MV-4-11 (cell line): ENCODE measurements at regions not wholly inside any gene's neighbourhood (a gene's known extent, or its start where the extent isn't known, plus 50 kb on each side); places are given as distances from the start of the nearest gene placed in this dataset.

Experiments
- DNase-seq: peaks from one replicate; lab custom pipeline; 2025; lab: John Stamatoyannopoulos, UW

- DNase-seq = no peak
Measured at GRCh38 chr17:22441776-22442175, 749.5 kb downstream of the KCNJ18 start.

GRCh38 chr17:22443061-22443460 is 750.7 kb downstream of the KCNJ18 start:
- DNase-seq = no peak

GRCh38 chr17:22453181-22453580 is 760.9 kb downstream of the KCNJ18 start:
- DNase-seq = no peak

DNA sequence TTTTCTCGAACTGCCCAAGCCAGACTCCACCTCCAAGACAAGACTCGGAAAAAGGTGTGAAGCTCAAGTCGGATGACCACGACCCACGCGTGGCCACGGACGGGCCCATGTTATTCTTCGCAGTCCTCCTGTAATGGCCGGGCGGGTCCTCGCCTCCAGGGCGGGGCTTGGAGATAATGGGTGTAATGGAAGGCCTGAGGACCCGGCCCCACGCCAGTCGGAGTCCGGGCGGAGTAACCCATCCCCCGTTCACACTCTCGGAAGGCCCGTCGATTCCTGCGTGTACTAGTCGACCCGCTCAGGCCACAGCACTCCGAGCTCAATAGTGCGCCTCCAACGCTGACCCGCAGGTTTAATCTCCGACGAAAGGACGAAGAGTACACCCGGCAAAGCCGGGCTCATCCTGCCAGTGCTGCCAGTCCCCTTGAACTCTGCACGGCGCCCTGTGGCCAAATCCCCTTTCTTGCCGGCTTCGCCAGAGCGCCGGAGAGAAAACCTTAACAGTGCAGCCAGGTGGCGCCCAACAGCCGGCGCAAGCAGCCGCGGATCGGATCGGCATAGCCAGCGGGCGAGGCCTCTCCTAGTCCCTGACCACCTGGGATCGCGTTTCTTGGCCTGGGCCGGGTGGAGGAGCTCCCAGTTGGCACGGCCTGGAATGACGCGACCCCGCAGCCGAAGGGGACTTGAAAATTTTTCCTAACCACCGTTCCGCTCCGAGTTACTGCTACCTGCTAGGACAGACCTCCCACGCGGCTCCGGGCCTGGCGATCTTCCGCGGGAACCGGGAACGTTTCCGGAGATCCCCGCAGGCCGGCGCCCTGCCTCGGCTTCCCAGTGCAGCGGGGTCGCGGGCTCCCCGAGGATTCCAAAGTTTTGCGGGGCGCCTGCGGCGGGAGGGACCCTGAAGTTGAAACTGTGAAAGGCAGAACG is 762.0 kb downstream of the KCNJ18 start:
- DNase-seq = no peak

DNA sequence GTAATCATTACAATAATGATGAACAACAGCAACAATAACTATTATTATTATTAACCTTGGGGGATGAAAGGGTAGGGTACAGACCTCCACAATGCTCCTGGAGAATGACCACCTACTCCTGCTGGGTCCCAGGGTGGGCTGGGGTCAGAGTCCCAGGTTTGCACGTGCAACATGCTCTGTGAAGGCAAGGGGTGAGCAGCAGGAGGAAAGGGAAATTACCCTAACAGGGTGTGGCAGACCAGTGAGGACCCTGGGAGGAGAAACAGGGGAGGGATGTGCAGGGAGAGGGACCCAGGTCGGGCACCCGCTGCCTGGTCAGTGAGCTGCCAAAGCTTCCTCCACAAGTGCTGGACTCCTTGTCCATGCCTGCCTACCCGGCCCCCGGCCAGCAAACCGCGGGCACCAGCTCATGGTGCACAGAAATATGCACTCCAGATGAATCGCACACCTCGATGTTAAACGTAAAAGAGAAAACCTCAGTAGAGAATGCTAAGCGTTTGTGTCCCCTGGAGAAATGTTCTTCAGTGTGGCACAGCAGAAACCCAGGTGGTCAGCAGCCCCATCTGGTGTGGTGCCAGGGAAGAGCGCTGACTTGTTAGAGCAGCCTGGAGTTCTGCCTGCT is 767.1 kb downstream of the KCNJ18 start:
- DNase-seq = no peak

DNA sequence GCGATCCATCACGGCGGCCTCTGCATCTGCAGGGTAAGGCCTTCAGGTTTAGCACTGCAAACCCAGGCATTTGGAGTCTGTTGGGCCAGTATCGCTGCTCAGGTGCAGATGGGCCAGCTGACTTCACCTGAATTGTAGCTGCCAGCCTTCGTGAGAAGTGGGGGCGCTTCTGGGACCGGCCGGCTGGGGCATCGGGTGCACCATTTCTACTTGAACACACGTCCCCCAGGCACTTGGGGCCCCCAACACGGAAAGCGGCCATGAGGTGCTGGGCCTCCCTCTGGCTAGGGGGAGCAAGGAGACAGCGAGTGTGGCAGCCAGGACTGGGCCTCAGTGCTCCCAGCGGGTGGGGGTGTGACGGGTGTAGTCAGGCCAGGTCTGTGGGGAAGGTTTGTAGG is 767.6 kb downstream of the KCNJ18 start:
- DNase-seq = no peak

DNA sequence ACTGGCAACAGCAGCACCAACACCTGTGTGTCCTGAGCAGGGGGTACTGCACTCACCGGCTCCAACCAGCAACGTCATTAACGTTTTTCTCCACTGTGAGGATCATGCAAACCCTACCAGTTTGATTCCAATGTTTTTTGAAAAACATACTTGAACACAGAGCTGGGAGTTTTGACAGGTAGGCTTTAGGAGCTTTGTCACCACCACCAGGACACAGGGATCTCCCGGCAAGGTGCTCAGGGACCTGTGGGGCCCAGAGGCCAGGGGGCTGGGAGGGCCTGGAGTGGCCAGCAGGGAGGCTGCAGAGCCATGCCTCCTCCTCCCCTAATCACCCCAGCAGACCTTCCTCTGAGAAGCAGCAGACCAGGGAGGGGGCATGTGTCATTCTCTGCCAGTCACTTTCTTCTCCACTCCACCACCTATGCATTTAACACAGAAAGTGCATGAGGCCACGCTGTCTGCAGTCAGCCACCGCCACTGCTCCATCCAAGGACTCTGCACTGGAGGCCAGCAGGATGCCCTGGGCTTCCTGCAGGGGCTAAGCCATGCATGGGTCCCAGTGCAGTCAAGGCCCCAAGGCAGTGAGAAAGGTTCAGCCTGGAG is 768.2 kb downstream of the KCNJ18 start:
- DNase-seq = no peak

DNA sequence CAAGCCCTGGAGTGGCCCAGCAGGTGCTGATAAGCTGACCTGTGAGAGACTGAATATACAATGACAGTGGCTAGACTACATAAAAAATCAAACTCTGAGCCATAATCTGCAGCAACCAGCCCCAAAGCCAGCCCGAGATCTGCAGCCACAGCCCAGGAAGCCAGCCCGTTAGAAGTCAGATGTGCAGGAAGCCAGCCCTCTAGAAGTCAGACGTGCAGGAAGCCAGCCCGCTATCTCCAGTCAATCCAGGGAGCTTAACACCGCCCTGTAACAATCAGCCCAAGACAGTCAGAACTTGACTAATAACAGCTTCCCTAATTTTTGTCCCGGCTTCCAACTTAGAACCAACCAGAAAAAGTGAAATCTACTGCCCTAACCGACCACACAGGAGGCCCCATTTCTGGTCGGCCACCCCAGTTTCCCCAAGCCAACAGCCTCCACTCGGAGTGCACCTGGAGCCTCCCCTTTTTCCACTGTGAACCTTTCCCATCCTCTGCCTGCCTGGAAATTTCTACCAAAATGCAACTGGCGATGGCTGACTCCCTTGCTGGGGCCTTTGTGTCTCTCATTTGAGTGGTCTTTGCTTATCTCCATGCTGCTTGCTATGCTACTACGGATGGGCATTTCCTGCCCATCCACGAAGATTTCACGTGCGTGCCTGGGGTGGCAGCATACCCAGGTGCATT is 769.3 kb downstream of the KCNJ18 start:
- DNase-seq = no peak

- DNase-seq = no peak
Measured at GRCh38 chr17:22462461-22462860, 770.1 kb downstream of the KCNJ18 start.

GRCh38 chr17:22463110-22463850 is 771.0 kb downstream of the KCNJ18 start:
- DNase-seq = no peak

DNA sequence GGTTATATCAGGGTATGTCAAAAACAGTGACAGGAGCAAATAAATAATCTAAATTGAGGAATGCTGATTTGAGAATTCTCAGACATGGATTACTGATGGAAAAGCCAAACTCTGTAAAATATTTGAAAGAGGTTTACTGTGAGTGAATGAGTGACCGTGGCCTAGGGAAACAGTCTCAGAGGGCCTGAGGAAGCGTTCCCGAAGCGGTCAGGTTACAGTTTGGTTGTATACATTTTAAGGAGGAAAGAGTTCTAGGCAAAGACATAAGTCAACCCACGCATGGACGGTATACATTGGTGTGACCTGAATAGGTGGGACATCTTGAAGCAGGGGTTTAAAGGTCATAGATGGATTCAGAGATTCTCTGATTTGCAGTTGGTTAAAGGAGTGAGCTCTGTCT is 771.7 kb downstream of the KCNJ18 start:
- no peak for DNase-seq

DNA sequence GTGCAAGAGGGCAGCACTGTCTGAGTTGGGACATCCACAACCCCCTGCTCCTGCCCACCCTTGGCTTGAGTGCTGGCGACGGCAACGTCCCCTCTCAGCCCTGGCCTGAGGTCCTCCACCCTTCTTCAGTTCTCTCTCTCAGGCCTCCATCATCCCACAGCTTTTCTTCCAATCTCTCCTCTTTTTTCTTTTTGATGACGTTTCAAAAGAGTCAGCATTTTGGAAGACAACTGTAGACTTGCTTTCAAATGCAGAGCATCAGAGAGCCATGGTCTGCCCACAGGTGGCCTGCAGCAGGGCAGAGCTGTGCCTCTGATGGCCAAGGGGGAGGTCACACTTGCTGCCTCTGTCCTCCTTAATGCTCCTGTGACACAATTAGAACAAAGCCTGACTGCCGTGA is 775.4 kb downstream of the KCNJ18 start:
- no peak for DNase-seq

DNA sequence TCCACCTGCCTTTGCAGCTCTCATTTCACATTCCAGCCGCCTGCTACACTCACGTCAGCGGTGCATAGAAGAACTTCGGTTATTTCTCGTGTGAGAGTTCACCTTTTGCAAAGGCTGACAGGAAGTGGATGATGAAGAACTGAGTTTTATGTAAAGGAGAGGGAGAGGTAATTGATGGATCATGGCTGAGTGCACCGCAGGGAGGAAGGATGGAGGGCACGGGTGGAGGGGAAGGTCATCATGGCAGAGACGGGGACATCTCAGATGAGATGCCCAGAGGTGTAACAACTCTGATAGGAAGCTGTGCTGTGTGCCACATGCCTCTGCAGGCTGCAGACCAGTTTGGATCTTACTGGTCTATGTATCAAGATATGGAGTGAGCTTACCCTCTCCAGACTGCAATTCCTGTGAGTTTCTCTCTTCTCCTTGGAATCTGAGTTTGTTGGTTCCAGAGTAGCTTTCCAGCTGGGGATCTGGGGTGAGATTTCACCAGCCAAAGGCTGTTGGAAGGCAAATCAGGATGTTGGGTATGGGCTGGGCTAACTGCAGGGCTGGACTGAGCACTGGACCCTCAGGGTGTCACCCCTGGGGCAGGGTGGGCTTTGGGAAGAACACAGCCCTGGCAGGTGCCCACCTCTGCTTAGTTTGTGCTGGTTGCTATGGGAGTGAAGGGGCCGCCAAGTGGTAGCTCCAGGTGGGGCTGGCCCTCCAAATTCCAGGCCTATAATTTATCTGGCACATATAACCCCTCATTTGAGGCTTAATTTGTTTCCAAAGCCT is 777.0 kb downstream of the KCNJ18 start:
- DNase-seq = no peak

GRCh38 chr17:22469941-22470340 is 777.6 kb downstream of the KCNJ18 start:
- DNase-seq = no peak

GRCh38 chr17:22470411-22471175 is 778.3 kb downstream of the KCNJ18 start:
- DNase-seq = no peak

DNA sequence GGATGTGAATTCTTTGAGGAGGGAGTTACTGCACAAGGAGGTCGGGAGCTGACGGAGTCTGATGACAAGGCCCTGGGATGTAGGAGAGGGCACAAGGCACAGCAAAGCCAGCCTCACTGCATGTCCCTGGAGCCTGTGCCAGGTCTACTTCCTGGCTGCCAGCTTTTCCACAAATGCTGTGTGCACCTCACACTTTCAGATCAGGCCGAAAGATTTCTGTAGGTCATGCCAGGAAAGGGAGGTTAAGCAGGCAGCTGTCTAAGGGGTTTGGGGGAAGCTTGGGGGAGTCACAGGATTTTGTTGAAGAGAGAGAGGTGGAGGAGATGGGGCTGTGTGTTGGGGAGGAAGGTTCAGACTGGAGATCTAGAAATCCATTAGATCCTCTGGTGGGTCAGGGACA is 792.5 kb downstream of the KCNJ18 start:
- DNase-seq = no peak

GRCh38 chr17:22490399-22490798 is 798.1 kb downstream of the KCNJ18 start:
- no peak for DNase-seq

DNA sequence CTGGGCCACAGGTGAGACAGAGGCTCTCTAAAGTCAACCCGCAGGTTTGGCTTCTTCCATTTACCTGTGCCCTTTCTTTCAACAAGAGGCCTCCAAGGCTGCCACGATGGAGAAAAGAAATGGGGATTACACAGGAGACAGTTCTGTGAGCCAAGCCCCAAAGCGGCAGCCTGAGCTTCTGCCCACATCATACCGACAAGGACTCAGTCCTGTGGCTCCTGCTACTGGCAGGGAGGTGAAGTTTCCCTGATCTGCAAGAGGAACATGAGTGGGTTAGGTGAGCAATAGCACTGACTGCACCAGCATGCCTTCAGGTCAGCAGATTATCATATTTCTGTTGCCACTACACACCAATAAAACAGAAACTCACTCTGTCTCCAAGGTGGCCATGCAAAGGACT is 800.0 kb downstream of the KCNJ18 start:
- no peak for DNase-seq

- no peak for DNase-seq
Measured at GRCh38 chr17:22496450-22496849, 804.1 kb downstream of the KCNJ18 start.

DNA sequence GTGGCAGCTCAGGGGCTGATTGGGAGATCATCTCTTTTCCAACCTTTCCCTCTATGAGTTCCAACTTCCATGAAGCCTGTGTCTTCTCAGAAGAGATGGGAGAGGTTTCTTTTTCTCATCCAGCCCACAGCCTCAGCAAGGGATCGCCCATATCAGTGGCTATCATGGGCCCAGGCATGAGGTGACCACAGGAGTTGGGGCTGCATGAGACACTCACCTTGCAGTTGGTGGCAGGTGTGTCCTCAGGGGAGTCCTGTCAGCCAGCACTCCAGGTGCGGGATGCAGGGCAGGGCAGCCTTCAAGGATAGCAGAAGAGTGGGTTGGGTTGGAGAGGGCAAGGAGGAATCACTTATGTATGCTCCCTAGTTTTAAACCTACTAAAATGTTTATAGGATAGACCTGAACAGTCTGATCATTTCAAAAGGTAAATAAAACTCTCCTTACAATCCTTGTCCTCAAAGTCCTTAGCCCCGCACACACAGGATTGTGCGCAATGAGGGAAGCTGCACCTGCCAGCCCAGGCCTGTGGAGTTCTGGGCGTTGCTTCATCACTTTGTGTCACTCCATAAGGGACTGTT is 811.1 kb downstream of the KCNJ18 start:
- DNase-seq = no peak
